SK-N-SH (cell line): ENCODE measurements at regions not wholly inside any gene's neighbourhood (a gene's known extent, or its start where the extent isn't known, plus 50 kb on each side); places are given as distances from the start of the nearest gene placed in this dataset.
"Not testable (repeated sequence)": the region's sequence is repeated elsewhere in the genome, so short reads cannot be mapped to it uniquely, and the experiment has no call there.

Source experiments
- CTCF ChIA-PET: fragments of 300-600, 350-600 bp; formaldehyde crosslinking; extraction: SDS; loops from one replicate; lab custom pipeline; 2021; lab: Yijun Ruan, JAX
- POLR2A ChIA-PET: fragments of 350-600 bp; sonication (Branson Sonifier 250); formaldehyde crosslinking; extraction: SDS; loops from one replicate; lab custom pipeline; 2020; ENCODE audit warnings: antibody characterized with exemption, inconsistent platforms; lab: Yijun Ruan, JAX
- DNase-seq: peaks from one replicate; pipeline ENCODE4 v3.0.0; 2012
- H2AFZ ChIP-seq: fragments of 200-600 bp; sonication (generic); 2 replicates; pipeline ENCODE4 v1.8.1; 2016; ENCODE audit warnings: antibody characterized with exemption, mild to moderate bottlenecking, low read depth
- H3F3A ChIP-seq: fragments of 200-600 bp; sonication (generic); replicated peaks from 2 replicates; pipeline ENCODE3; 2016; ENCODE audit warnings: antibody characterized with exemption, mild to moderate bottlenecking; ENCODE audit not compliant: insufficient read depth
- H3K27ac ChIP-seq, 2 experiments: fragments of 200-500 bp in 1 of 2; fragments of 200-600 bp in 1 of 2; sonication (Bioruptor generic) in 1 of 2; sonication (generic), shearing (Covaris generic) in 1 of 2; 2 replicates each; pipeline versions ENCODE4 v1.5.1 to v1.6.1; 2014 to 2016; ENCODE audit warnings: low read depth in 2 of 2, inconsistent platforms in 1 of 2, low read length in 1 of 2, mild to moderate bottlenecking in 1 of 2, mixed read lengths in 1 of 2
- H3K27me3 ChIP-seq: fragments of 200-600 bp; sonication (generic), shearing (Covaris generic); 2 replicates; pipeline ENCODE4 v1.6.1; 2016; ENCODE audit warnings: mixed run types; ENCODE audit not compliant: insufficient read depth
- H3K36me3 ChIP-seq, 2 experiments: fragments of 200-500 bp in 1 of 2; fragments of 200-600 bp in 1 of 2; sonication (Bioruptor generic) in 1 of 2; sonication (generic) in 1 of 2; replicated peaks in 1 of 2; 2 replicates each; pipeline versions ENCODE3 to v1.5.1; 2014 to 2016; ENCODE audit warnings: low read length in 1 of 2, mild to moderate bottlenecking in 1 of 2; ENCODE audit not compliant: insufficient read depth in 2 of 2, control insufficient read depth in 1 of 2
- H3K4me1 ChIP-seq, 2 experiments: fragments of 200-500 bp in 1 of 2; fragments of 200-600 bp in 1 of 2; sonication (Bioruptor generic) in 1 of 2; sonication (generic), shearing (Covaris generic) in 1 of 2; 2 replicates each; pipeline versions ENCODE4 v1.5.1 to v1.6.1; 2014 to 2016; ENCODE audit warnings: low read depth in 1 of 2, low read length in 1 of 2, mixed run types in 1 of 2; ENCODE audit not compliant: insufficient read depth in 2 of 2, control insufficient read depth in 1 of 2
- H3K4me2 ChIP-seq: fragments of 200-600 bp; sonication (generic), shearing (Covaris generic); 2 replicates; pipeline ENCODE4 v1.6.1; 2017; ENCODE audit warnings: mixed run types
- H3K4me3 ChIP-seq, 2 experiments: fragments of 200-500 bp in 1 of 2; fragments of 200-600 bp in 1 of 2; sonication (Bioruptor generic) in 1 of 2; sonication (generic), shearing (Covaris generic) in 1 of 2; 2 replicates each; pipeline versions ENCODE4 v1.5.1 to v1.8.1; 2014 to 2016; ENCODE audit warnings: low read depth in 2 of 2, inconsistent platforms in 1 of 2, low read length in 1 of 2, mild to moderate bottlenecking in 1 of 2, mixed read lengths in 1 of 2, moderate library complexity in 1 of 2
- H3K79me2 ChIP-seq: fragments of 200-600 bp; sonication (generic); 2 replicates; pipeline ENCODE4 v1.8.1; 2017; ENCODE audit warnings: mild to moderate bottlenecking; ENCODE audit not compliant: insufficient read depth
- H3K9ac ChIP-seq: fragments of 200-600 bp; sonication (generic); 2 replicates; pipeline ENCODE4 v1.6.1; 2017; ENCODE audit warnings: mixed run types
- H3K9me2 ChIP-seq: fragments of 200-600 bp; sonication (generic); 2 replicates; pipeline ENCODE4 v1.6.1; 2017; ENCODE audit warnings: mixed run types
- H3K9me3 ChIP-seq: fragments of 200-600 bp; sonication (generic); 2 replicates; pipeline ENCODE4 v1.6.1; 2017; ENCODE audit warnings: mixed run types, mild to moderate bottlenecking, moderate library complexity
- H4K20me1 ChIP-seq: fragments of 200-600 bp; sonication (generic); 2 replicates; pipeline ENCODE4 v1.6.1; 2017; ENCODE audit warnings: mild to moderate bottlenecking, mixed run types; ENCODE audit not compliant: insufficient read depth
- CTCF ChIP-seq: fragments of 200-600 bp; sonication (generic); IDR thresholded peaks from 2 replicates; pipeline ENCODE4 v1.6.1; 2017; ENCODE audit warnings: antibody characterized with exemption, mild to moderate bottlenecking, moderate library complexity
- IRF3 ChIP-seq: fragments of 150-350 bp; IDR thresholded peaks from 2 replicates; pipeline ENCODE4 v1.6.1; 2016; ENCODE audit warnings: mild to moderate bottlenecking, low read depth, low read length
- JUND ChIP-seq: IDR thresholded peaks from 2 replicates; pipeline ENCODE4 v1.4.0; 2012
- POLR2AphosphoS5 ChIP-seq: IDR thresholded peaks from 2 replicates; pipeline ENCODE4 v1.6.1; 2012; ENCODE audit warnings: low read depth, low read length
- RFX5 ChIP-seq: IDR thresholded peaks from 2 replicates; pipeline ENCODE4 v1.6.1; 2012; ENCODE audit warnings: mild to moderate bottlenecking, improper control_type of control experiment, low read length
- TCF12 ChIP-seq: IDR thresholded peaks from 2 replicates; pipeline ENCODE4 v1.4.0; 2012
- WGBS: methylation state at CpG from one replicate; pipeline ENCODE4 v1.1.6; 2017; ENCODE audit warnings: low lambda C conversion rate; 5-methylcytosine and 5-hydroxymethylcytosine counted together
- TF ChIP-seq, protein P1 (sequence below): fragments of 150-350 bp; IDR thresholded peaks from 2 replicates; pipeline ENCODE4 v1.6.1; 2017; ENCODE audit warnings: antibody characterized with exemption, low read length, low read depth, borderline replicate concordance

GRCh38 chr9:19629488-19629887, 159.3 kb downstream of the SLC24A2 start:
- DNase-seq, result peak; percentile 27
- Histone ChIP-seq H3K9me2 (no peaks in the 10 kb centered on the region), H3K4me1 (peaks cover 0 to 8% of the 10 kb centered on the region in 2 experiments; a peak in 2 of 4 replicates), H3K36me3 (no peaks in the 10 kb centered on the region), H3K9me3 (no peaks in the 10 kb centered on the region), H2AFZ (no peak overlapping the region), H3F3A (no peaks in the 10 kb centered on the region), H3K79me2 (no peaks in the 10 kb centered on the region), H3K27me3 (no peaks in the 10 kb centered on the region; the same call in 1 of the 2 replicates), H3K4me2 (no peak overlapping the region), H3K4me3 (no peak overlapping the region; a peak in 1 of 4 replicates), H3K9ac (no peak overlapping the region), H4K20me1 (no peaks in the 10 kb centered on the region), H3K27ac (no peak overlapping the region)
- 30% methylated on average over 3 of the region's 3 CpGs for WGBS
- TF ChIP-seq TCF12 (no peak), CTCF (peak; percentile 40; the same call in 1 of the 2 replicates)
- POLR2A ChIA-PET, result no interaction called here
- CTCF ChIA-PET, result interaction anchor here (0.6 to 4.0 kb wide), 14 partner anchors 9 to 164 kb away, joined by 3 to 18 read pairs (median 4); no protein-coding TSS in a partner anchor

GRCh38 chr9:19625426-19625825, 163.4 kb downstream of the SLC24A2 start:
- H3K27ac ChIP-seq, H4K20me1 ChIP-seq, H3K9me2 ChIP-seq, H3K27me3 ChIP-seq, H3K4me1 ChIP-seq, H2AFZ ChIP-seq, H3K9ac ChIP-seq, H3K36me3 ChIP-seq, H3K4me2 ChIP-seq, H3F3A ChIP-seq, H3K79me2 ChIP-seq, H3K4me3 ChIP-seq, POLR2A ChIA-PET, DNase-seq, H3K9me3 ChIP-seq: not testable (repeated sequence)
- 77% methylated on average over 1 of the region's 1 CpG for WGBS
- CTCF ChIA-PET, result interaction anchor here (0.9 kb wide), 1 partner anchor 62 kb away, joined by 3 read pairs; no protein-coding TSS in a partner anchor

DNA sequence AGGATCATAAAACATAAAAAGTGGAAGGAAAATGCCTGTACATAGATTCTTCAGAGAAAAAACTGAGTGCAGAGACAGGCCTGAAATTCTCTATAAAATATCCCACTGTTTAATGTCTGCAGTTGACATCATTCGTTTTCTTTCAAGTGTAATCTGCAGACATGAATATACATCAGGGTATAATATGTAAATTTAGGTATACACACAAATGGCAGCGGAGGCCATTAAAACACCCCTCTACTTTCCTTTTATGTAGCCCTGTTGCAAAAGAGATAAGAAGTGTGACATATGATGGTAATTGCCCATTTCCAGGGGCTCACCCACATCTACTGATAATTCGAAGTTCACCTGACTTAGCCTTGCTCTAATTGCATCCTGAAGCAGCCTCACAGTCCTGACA, 164.3 kb downstream of the SLC24A2 start:
- no peaks in the 10 kb centered on the region for H4K20me1 ChIP-seq
- no peaks in the 10 kb centered on the region; the same call in 1 of the 2 replicates for H3K27me3 ChIP-seq
- TF ChIP-seq RFX5 (no peak), IRF3 (no peak), JUND (no peak), POLR2AphosphoS5 (no peak)
- TF ChIP-seq, protein P1, sequence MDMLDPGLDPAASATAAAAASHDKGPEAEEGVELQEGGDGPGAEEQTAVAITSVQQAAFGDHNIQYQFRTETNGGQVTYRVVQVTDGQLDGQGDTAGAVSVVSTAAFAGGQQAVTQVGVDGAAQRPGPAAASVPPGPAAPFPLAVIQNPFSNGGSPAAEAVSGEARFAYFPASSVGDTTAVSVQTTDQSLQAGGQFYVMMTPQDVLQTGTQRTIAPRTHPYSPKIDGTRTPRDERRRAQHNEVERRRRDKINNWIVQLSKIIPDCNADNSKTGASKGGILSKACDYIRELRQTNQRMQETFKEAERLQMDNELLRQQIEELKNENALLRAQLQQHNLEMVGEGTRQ, result no peak
- CTCF ChIA-PET, result interaction anchor here (0.9 kb wide), 1 partner anchor 62 kb away, joined by 3 read pairs; no protein-coding TSS in a partner anchor
- no peak overlapping the region for H3K4me3 ChIP-seq
- POLR2A ChIA-PET, result interaction anchor here (0.5 kb wide), 1 partner anchor 575 kb away, joined by 4 read pairs; no protein-coding TSS in a partner anchor
- H3K4me1 ChIP-seq, result peaks cover 0 to 7% of the 10 kb centered on the region in 2 experiments; a peak in 2 of 4 replicates
- no peak for DNase-seq
- H3K9me3 ChIP-seq, result no peaks in the 10 kb centered on the region
- no peaks in the 10 kb centered on the region for H3K79me2 ChIP-seq
- no peak overlapping the region for H2AFZ ChIP-seq
- 28% methylated on average over 3 of the region's 3 CpGs for whole genome bisulfite sequencing
- H3K27ac ChIP-seq, result no peak overlapping the region
- no peak overlapping the region for H3K4me2 ChIP-seq
- no peaks in the 10 kb centered on the region for H3K36me3 ChIP-seq
- H3K9me2 ChIP-seq, result no peaks in the 10 kb centered on the region
- H3K9ac ChIP-seq, result no peak overlapping the region
- no peaks in the 10 kb centered on the region for H3F3A ChIP-seq
